DMS53 treated with DMSO at 0.1 percent for 48 hours (cell line): ENCODE measurements at regions not wholly inside any gene's neighbourhood (a gene's known extent, or its start where the extent isn't known, plus 50 kb on each side); places are given as distances from the start of the nearest gene placed in this dataset.

ENCODE experiments used
- DNase-seq: peaks from one replicate; lab custom pipeline; 2025; ENCODE audit not compliant: unreplicated experiment; lab: John Stamatoyannopoulos, UW

DNA sequence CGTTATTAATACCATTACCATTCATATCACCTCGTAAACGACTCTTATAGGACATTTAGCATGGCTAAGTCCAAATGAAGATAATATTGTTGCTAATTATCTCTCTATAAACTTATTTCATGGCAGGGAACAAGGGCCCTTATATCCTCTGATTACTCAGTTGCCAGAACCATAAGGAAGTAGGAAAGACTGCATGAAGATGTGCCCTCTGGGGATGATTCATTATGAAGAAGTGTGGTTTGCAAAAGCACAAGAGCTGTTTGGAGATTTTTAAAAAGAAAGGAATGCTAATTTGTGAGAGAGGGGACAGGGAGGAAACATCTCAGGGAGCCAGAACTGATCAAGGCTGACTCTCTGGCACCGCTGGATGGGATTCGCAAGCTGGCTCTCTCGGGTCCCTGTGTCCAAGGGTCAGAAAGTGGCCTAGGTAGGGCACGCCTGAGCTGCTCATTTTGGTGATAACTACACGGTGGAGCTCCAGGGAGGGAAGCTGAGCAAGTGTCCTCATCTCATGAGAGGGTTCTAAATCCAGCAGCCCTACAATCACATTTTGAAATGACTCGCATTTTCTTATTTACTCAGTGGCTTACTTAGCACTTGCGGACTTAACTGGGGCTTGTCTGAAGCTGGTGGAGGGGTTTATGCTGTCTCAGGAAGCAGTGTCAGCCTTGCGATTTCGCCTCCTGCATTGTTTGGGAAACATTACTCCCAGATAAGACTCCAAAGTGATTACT is 136.8 kb downstream of the C5orf15 start:
- no peak for DNase-seq

DNA sequence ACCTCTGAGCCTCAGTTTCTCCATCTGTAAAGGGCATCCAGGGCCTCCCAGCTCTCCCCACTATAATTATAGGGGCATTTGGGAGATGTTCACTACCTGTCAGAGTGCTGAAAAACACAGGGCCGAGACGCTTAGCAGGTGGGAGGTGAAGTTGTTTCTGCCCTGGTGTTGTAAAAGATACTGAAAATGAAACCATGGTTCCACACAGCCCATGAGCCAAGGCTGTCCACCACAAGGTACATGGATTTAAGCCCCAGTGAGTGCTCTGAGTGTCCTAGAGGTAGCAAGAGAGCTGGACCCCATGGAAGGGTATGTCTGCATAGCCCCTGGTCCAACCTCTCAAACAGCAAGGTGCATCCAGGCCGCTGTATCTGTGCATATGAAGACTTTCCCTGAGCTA is 137.5 kb downstream of the C5orf15 start:
- DNase-seq = no peak

- no peak for DNase-seq
Observed at GRCh38 chr5:133830281-133830680, 138.1 kb downstream of the C5orf15 start.

DNA sequence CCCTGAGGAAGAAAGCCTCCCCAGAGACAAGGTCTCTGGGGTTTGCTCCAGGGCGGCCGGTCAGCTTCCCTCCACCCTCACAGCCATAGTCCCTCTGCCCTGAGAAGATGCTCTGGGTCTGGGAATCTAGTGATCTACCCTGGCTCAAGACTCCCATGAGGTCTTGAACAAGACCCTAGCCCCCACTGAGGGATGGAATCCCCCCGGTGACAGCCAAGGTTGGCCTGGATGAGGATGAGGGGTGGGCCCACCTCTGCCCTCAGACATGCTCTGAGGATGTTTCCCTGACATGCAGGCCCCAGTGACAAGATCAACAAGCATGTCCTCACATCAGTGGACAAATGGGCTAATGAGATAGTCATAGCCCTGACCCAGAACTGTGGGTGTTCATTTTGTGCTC is 138.6 kb downstream of the C5orf15 start:
- no peak for DNase-seq

DNA sequence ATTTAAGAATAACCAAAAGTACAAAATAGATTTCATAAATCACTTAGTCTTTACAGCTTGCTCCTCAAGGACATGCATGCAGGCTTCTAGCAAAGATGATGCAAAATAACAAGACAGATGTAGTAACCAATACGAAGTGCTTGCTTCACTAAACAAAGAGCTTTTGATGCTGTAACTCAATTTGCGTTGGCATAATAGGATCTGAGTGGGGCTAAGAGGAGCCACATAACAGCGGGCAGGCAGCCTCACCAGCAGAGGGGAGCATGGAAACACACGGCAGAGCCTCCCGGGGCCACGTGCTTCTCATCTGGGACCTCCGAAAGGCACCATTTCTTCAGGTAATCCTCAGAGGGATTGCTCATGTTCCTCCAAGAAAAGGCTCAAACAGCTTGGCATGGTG is 139.7 kb downstream of the C5orf15 start:
- DNase-seq = no peak

- no peak for DNase-seq
Observed at GRCh38 chr5:133827830-133828229, 140.6 kb downstream of the C5orf15 start.

DNA sequence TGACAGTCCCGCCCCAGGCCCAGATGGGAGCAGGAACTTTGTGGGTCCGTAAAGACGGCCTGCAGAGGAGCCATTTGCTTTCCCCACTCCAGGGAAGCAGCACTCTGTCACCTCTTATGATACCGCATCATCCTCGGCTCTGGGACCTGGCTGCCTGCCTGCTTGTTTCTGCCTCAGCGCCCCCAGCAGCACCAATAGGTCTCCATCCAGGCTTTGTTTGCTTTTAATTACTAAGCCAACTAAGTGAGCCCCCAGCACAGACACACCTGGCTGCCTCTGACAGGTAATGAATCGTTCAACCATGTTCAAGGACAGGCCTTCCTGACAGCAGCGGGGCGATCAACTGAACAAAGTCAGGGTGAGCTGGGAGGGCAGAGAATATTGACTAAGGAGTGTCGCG is 141.4 kb downstream of the C5orf15 start:
- peak; percentile 53 for DNase-seq

DNA sequence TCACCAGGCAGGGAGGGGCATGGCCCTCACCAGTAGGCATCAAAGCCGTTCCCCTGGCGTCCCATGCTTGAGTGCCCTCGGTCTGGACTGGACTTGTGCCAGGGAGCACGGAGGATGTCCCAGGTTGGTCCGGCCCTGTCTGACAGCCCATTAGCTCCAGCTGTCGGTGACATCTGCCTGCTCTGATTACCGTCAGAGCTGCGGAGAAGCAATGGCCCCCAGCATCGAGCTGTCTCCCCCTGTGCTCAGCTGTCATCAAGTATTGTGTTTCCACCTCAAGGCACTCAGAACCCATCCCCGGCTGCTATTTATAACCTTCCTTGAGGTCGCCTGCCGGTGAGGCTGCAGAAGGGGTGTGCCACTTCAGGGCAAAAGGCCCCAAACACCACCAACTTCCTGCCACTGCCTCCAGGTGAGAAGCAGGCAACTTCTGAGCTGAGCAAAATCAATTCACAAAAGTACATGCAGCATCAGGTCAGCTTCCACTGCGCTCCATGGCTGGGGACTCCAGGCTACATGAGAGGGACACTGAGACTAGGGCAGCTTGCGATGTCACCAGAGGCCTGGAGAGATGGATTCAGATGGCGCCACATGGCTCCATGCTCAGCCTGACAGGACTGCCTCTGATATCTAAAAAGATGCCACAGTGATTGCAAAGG is 142.7 kb downstream of the C5orf15 start:
- DNase-seq = no peak

DNA sequence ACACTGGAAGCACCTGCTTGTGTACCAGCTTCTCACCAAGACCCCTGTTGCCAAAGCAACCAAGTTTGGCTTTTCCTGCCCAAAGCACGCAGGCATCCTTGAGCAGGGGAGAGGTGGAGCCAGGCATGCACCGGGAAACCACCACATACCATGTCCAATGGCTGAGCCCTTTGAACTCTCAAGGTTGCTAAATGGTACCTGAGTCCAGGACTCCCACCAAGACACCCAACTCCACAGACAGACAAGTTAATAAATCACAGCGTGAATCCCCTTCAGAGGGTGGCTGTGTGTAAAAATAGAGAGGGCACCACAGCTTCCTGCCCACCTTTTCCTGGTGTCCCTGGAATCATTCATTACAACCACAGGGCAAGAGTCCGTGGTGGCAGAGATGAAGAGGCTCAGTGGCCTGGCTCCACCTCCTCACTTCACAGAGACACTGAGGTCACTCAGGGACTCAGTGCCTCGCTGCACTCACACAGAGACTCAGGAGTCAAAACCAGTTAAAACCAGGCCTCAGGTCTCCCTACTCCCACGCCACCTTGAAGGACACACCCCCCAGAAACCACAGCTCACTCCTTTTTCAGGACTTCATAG is 143.7 kb downstream of the C5orf15 start:
- DNase-seq = no peak

DNA sequence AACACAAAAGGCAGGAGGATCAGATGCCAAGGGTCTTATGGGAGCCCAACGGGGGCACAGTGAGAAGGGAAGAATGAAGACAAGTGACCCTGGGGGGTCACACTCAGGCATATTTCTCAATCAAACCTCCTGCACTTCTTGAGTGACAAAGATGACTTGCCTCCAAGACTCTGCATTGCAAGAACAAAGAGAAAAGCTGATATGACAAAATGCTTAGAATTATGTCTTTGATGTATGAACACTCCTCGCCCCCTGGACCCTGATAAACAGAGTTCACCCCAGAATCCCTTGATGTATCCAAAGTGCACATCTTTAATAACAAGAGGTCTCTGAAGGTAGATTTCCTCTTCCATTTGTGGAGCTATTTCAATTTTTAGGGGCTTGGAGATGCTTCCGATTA is 146.5 kb downstream of the C5orf15 start:
- no peak for DNase-seq

DNA sequence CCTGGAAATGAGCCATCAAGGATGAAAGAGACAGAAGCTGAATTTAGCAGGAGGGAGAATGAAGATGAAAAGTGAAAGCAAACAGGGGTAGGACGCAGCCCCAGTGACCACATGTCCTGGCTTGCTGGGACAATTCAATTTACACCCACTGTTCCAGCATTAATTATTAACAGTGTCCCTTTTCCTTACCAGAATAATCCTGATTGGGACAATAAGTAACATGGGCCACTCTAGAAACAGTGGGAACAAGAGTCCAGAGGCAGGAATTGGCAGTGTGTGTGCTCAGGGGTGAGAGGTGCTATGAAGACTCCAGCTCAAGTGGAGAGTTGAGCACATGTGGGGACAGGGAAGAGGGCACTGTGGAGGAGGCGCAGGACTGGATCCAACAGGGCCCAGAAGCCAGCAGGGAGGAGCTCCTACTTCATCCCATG is 147.1 kb downstream of the C5orf15 start:
- DNase-seq = peak; percentile 7

- DNase-seq = no peak
Observed at GRCh38 chr5:133820507-133820906, 147.9 kb downstream of the C5orf15 start.

DNA sequence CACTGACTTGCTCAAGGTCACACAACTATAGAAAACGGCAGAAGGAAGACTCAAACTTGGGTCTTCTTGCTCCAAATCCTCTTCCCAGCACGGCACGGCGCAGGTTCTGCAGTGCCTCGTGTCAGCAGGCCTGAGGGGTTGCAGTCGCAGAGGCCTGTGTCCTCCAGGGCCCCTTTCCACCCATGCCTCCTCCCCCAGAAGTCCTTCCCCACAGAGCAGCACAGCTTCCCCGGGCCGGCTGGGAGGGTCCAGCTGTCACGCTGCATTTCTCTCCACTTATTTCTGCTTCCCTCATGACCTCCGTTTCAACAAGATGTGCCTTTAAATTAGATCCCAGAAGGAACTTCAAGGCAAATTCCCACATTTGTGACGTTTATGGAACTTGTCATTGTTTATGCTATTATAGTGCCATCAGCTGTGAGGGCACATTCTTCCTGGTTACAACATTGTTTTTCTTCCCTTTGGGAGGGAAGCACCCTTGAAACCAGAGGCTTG is 148.4 kb downstream of the C5orf15 start:
- no peak for DNase-seq

DNA sequence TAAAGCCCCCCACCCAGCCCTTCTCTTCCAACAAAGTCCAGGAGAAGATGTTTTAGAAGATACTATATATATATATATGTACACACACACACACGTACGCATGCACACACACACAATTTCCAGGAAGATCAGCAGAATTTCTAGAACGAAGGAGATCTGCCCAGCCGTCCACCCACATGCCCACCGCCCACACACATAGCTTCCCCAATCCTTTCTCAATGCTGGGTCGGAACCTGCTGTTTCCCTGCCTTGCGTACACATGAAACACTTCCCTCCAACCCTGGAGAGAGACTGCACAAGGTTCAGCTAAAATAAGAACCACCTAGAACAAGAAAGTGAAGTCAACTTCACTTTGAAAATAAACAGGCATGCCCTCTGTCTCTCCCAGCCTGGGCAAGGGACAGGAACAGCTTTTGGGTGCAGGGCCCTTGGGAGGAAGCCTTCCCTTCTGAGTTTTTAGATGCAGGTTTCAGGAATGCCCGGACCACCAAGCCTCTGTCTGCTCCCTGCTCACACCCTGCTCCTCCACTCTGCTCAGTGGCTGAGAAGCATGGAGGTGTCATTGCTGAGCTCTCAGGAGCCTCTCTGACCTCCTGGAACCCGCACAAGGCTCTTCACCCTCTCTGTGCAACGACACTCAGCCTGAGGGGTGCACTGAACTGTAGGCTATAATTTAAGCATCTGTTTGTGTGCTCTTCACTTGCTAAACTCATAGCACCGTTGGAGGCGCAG is 149.4 kb downstream of the C5orf15 start:
- DNase-seq = no peak

GRCh38 chr5:133818031-133818431 is 150.4 kb downstream of the C5orf15 start:
- DNase-seq = no peak

GRCh38 chr5:133817456-133817855 is 151.0 kb downstream of the C5orf15 start:
- DNase-seq = no peak

DNA sequence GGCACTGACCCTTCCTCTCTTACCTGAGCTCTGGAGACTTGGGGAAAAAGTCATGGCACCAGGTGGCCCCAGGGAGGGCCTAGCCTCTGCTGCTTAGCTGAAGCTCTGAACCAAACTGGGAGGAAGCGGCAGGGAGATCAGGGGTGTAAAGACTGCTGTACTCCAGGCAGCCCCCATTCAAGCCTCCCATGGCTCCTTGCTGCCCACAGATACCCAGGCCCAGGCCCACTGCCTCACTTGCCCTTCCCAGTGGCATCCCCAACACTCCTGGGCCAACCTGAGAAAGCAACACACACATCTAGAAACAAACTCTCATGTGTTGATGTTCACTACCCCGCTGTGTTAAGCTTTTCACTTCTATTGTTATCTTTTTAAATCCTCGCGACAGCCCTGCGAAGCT is 151.6 kb downstream of the C5orf15 start:
- DNase-seq = no peak

- DNase-seq = no peak
Observed at GRCh38 chr5:133814152-133814551, 154.3 kb downstream of the C5orf15 start.

- DNase-seq = no peak
Observed at GRCh38 chr5:133811168-133811567, 157.3 kb downstream of the C5orf15 start.

- no peak for DNase-seq
Observed at GRCh38 chr5:133809801-133810200, 158.6 kb downstream of the C5orf15 start.

DNA sequence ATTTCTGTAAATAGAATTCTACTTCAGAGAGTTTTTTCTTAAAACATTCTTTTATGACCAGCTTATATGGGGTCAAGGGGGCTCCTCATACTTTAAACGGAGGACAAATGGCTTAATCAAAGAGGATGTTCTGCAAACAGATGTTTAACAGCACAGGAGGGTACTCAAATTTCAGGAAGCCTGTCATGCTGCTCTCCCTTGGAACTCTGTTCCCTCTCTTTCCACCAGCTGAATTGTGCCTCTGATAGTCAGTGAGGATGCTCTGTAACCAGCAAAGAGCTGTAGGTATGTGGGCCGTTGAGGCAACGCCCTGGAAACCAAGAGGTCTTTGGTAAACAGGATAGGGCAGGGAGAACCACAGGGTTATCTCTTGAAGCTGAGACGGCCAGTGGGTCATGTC is 161.1 kb downstream of the C5orf15 start:
- DNase-seq = peak; percentile 36

- peak; percentile 52 for DNase-seq
Observed at GRCh38 chr5:133806847-133807246, 161.6 kb downstream of the C5orf15 start.
